Tibial nerve (tissue), 3 donors: ENCODE measurements at regions not wholly inside any gene's neighbourhood (a gene's known extent, or its start where the extent isn't known, plus 50 kb on each side); places are given as distances from the start of the nearest gene placed in this dataset.

Experiments used
- CTCF ChIP-seq, 5 experiments: fragments of 200-600 bp in 3 of 5; fragments of 450-650 bp in 2 of 5; sonication (generic) in 3 of 5; IDR thresholded peaks; one replicate each; pipeline ENCODE4 v1.5.1; 2016 to 2019; ENCODE audit warnings: antibody characterized with exemption in 5 of 5, mild to moderate bottlenecking in 3 of 5, moderate library complexity in 2 of 5
- POLR2A ChIP-seq, 2 donors: fragments of 450-650 bp; IDR thresholded peaks; one replicate each; pipeline ENCODE4 v1.6.1; 2017; ENCODE audit warnings: antibody characterized with exemption in 2 of 2, mild to moderate bottlenecking in 2 of 2, moderate library complexity in 2 of 2

- no peak for TF ChIP-seq CTCF (IDR thresholded peaks at IDR 0.05)
- TF ChIP-seq POLR2A (IDR thresholded peaks at IDR 0.05): no peak
These were observed 1613.6 kb upstream of the PRMT6 start for GRCh38 chr1:105442901-105443300.
